ENCODE measurements at regions not wholly inside any gene's neighbourhood (a gene's known extent, or its start where the extent isn't known, plus 50 kb on each side); places are given as distances from the start of the nearest gene placed in this dataset.
"Not testable (repeated sequence)": the region's sequence is repeated elsewhere in the genome, so short reads cannot be mapped to it uniquely, and the experiment has no call there.

GRCh38 chrX:1103360-1103759, 109.1 kb downstream of the CRLF2 start:
- DNase-seq (ENCODE audit: low read depth) = no peak

GRCh38 chrX:1102786-1103185, 109.7 kb downstream of the CRLF2 start:
- DNase-seq (ENCODE audit: low read depth) = no peak

GRCh38 chrX:1102221-1102620, 110.2 kb downstream of the CRLF2 start:
- not testable (repeated sequence) for DNase-seq (ENCODE audit: low read depth)

GRCh38 chrX:1099146-1099770, 113.2 kb downstream of the CRLF2 start:
- DNase-seq (ENCODE audit: low read depth) = no peak

DNA sequence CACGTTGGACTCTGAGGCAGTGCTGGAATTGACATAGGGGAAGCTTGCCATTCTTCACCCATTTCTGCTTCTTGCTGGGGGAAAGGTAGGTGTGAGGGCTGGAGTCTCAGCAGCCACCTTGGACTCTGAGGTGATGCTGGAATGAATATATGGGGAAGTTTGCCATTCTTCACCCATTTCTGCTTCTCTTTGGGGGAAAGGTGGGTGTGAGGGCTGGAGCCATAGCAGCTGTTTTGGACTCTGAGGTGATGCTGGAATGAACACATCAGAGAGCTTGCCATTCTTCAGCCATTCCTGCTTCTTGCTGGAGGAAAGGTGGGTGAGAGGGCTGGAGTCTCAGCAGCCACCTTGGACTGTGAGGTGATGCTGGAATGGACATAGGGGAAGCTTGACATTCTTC, 115.1 kb downstream of the CRLF2 start:
- DNase-seq (ENCODE audit: low read depth) = no peak

- DNase-seq (ENCODE audit: low read depth) = no peak
These were observed 117.7 kb downstream of the CRLF2 start for GRCh38 chrX:1094566-1095333.

DNA sequence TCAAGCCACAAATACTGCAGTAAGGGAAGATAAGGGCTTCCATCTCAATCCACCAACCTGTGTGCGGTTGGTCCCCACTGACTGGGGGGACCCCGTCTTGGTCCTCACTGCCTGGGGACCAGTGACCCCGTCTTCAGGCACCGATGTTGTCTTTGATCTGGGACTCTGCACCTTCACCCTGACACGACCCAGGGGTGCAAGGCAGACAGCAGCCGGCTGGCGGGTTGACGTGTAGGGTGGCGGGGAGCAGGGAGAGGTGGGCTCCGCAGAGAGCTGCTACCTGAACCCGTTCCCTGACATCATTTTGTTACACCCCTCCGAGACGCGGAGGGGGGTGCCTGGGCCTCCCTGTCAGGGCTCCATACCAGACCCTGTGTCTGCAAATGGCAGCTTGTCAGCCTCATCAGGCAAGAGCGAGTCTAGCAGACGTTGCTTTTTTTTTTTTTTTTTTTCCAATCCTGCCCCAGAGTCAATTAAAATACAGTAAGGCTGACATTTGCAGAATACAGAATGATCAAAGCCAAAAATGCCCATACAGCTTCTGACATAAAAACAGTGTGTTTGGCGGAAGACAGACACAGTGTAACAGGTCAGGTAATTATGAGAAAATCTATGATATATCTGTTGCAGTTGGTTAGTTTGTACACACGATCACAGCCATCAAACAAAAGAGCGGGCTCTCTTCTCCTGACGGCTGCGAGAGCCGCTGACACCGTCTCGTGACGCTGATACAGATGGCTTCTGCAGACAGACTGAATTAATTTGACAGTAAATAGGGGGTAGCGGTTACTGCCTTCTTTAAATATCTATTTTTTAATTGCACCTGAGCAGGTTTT, 118.6 kb downstream of the CRLF2 start:
- DNase-seq (ENCODE audit: low read depth) = no peak

DNA sequence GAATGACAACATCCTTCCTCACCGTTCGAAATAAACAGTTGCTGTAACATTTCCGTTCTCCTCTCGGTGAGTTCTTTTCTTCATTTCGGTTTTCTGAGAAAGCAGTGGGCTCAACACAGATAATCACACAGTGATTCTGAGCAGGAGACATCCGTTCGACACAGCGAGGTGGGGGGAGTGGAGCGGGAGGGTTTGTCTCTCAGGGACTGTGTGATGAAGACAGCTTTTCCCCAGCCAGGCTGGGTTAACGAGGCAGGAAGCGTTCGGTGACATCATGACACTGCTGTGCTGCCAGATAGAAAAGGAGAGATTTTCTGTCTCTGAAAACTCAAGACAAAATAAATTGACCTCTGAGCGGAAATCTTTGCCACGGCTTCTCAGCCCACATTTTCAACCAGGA, 119.3 kb downstream of the CRLF2 start:
- no peak for DNase-seq (ENCODE audit: low read depth)

DNA sequence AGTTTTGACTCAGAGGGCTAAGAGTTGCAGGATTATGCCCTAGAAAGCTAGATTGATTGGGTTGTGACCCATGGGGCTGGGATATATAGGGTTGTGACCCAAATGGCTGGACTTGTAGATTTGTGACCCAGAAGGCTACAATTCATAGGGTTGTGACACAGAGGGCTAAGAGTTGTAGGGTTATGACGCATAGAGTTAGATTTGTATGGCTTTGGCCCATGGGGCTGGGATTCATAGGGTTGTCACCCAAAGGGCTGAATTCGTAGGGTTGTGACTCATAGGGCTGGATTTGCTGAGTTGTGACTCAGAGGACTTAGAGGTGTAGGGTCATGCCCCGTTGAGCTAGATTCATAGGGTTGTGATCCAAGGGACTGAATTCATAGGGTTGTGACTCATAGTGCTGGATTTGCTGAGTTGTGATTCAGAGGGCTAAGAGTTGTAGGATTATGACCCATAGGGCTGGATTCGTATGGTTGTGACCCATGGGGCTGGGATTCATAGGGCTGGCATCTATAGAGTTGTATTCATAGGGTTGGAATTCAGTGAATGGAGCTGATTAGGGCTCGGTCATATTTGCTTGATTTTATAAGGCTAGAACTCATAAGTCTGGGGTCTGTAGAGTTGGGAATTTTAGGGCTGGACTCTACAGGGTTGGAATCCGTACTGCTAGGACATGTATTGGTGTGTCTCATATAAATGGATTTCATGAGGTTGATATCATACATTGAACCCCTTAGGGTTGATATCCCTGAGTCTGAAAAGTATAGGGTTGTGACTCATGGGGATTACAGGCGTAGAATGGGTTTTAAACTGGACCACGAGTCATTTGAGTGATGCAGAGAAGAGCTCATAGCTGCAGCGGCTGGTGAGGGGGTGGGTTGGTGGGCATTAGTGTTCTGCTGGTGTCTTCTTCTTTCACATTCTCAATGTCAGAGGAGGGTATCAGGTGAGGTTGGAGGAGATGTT, 125.7 kb downstream of the CRLF2 start:
- DNase-seq (ENCODE audit: low read depth) = no peak

- not testable (repeated sequence) for DNase-seq (ENCODE audit: low read depth)
These were observed 126.6 kb downstream of the CRLF2 start for GRCh38 chrX:1085871-1086270.

- DNase-seq (ENCODE audit: low read depth) = no peak
These were observed 127.8 kb downstream of the CRLF2 start for GRCh38 chrX:1084689-1085088.

DNA sequence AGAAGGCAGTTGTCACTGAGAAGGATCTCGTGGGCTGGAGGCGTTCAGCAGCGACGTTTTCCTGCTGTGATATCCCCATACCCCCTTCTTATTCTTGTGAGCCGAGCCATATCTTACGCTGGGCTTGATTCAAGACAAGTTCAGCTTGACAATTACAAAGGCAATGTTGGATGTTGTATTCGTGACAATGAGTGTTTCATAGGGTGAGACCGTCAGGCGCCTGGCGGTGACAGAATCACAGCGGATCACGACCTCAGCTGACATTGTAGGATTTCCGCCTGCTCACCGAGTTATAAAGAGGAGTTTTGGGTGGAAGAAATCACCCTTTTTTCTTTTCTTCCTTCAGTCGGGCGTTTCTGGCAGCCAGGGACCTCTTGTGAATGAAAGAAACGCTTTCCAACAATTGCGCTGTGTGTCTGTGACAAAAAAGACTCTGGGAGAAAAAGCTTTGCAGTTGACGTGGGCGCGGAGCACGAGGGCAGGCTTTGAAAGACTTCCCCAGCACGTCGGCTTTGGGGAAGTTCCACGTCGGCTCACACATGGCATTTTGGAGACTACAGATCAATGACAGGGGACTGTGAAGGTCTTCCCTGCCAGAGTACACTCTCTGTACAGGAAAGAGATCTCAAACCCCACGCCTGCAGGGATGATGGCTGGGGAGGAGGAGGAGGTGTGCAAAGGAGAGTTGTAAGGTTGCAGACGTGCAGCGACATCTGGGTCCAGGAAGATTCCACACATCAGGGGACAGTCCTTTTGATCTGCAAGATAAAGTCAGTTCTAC, 135.4 kb downstream of the CRLF2 start:
- no peak for DNase-seq (ENCODE audit: low read depth)

GRCh38 chrX:1075741-1076140, 136.7 kb downstream of the CRLF2 start:
- no peak for DNase-seq (ENCODE audit: low read depth)

DNA sequence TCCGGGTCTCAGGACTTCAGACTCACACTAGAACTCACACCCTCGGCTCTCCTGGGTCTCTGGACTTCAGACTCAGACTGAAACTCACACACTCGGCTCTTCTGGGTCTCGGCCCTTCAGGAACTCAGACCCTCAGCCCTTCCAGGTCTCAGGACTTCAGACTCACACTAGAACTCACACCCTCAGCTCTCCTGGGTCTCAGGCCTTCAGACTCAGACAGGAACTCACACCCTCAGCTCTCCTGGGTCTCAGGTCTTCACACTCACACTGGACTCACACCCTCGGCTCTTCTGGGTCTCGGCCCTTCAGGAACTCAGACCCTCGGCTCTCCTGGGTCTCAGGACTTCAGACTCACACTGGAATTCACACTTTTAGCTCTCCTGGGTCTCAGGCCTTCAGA, 137.3 kb downstream of the CRLF2 start:
- DNase-seq (ENCODE audit: low read depth) = no peak

DNA sequence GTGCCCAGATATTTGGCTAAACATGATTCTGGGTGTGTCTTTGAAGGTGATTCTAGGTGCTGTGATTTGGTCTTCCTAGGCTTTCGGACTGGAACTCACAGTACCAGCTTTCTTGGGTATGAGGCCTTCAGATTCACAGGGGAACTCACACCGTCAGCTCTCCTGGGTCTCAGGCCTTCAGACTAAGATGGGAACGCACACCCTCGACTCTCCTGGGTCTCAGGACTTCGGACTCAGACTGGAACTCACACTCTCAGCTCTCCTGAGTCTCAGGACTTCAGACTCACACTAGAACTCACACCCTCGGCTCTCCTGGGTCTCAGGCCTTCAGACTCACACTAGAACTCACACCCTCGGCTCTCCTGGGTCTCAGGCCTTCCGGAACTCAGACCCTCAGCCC, 137.7 kb downstream of the CRLF2 start:
- no peak for DNase-seq (ENCODE audit: low read depth)

- no peak for DNase-seq (ENCODE audit: low read depth)
These were observed 138.3 kb downstream of the CRLF2 start for GRCh38 chrX:1074172-1074571.

- no peak for DNase-seq (ENCODE audit: low read depth)
These were observed 139.6 kb downstream of the CRLF2 start for GRCh38 chrX:1072637-1073377.

- no peak for DNase-seq (ENCODE audit: low read depth)
These were observed 141.1 kb downstream of the CRLF2 start for GRCh38 chrX:1071351-1071750.

GRCh38 chrX:1062351-1062750, 150.1 kb downstream of the CRLF2 start:
- DNase-seq (ENCODE audit: low read depth) = no peak

GRCh38 chrX:1060562-1060960, 151.9 kb downstream of the CRLF2 start:
- DNase-seq (ENCODE audit: low read depth) = no peak

Measured in fibroblast of gingiva (primary cell).